Stimulated activated CD8-positive, alpha-beta memory T cell treated with anti-CD3 and anti-CD28 coated beads, Interleukin-15, amount 100 ng/mL, for 48 hours (primary cell): ENCODE measurements at regions not wholly inside any gene's neighbourhood (a gene's known extent, or its start where the extent isn't known, plus 50 kb on each side); places are given as distances from the start of the nearest gene placed in this dataset.
"Not testable (repeated sequence)": the region's sequence is repeated elsewhere in the genome, so short reads cannot be mapped to it uniquely, and the experiment has no call there.

Source experiments
- DNase-seq, 2 donors: peaks; one replicate each; pipeline ENCODE4 v3.0.0-alpha.2; 2020; ENCODE audit warnings: low read depth in 2 of 2

DNA sequence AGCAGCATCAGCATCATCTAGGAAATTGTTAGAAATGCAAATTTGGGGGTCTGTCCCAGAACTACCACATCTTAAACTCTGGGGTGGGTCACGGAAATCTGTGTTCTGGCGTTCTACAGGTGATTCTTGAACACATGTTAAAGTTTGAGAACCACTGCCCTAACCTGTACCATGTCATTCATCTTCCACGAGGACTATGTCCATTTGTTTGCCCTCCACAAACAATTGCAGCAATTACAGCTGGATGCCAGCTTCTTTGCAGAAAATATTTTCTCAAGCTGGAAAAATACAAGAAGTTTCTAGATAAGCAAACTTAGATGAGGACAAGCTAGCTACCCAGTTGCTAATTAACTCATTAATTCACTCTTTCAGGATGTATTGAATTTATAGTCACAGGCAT lies 54.1 kb downstream of the MAFB start:
- DNase-seq = no peak

DNA sequence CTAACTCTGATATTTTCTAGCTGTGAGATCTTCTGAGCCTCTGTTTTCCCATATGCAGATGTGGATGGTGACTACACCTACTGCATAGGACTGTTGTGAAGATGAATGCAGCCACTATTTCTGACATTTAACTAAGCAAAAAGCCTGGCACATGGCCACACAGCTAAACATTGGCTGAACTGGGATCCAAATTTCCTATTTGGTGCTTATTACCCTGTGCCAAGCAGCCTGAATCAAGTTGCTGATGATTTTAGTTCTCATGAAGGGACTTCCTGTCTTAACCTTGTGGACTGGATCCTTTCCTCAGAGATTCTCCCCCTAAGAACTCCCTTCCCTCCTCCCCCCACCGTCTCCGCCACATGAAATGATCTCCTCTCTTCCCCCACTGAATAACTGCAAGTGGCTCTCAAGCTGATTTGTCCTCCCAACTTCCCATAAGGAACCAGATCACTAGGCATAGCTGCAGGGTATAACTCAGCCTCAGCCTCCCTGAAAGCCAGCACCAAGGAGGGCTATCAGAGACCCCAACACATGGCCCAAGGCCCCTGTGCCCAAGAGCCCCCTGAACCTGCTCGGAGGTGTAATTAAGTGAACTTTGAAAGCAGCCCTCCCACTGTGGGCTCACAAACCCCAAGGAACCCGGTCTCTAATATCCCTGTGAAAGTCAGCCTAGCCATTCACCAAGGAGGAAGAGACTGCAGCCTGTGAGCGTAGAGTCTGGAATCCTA lies 55.7 kb downstream of the MAFB start:
- DNase-seq = no peak

- no peak for DNase-seq
Measured at GRCh38 chr20:40632346-40632976, 56.6 kb downstream of the MAFB start.

GRCh38 chr20:40631119-40631631 lies 57.9 kb downstream of the MAFB start:
- no peak for DNase-seq

GRCh38 chr20:40630713-40631112 lies 58.3 kb downstream of the MAFB start:
- DNase-seq = no peak

GRCh38 chr20:40630099-40630498 lies 58.9 kb downstream of the MAFB start:
- no peak for DNase-seq

DNA sequence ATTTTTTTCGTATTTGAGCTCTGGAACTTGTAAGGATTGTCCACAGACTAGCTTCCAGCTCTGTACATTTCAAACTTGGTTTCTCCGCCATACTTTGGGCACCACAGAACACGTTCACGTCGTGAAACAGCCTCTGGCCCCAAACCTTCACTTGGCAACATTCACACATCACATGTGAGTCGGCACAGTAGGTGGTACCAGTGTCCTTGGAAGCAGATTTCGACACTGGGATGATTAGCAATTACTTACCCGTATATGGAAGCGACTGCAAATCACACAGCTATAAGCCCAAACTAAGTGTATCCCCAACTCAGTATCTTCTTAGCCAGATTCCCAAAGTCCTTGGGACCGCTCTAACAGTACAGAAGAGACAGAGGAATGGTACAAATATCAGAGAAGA lies 60.2 kb downstream of the MAFB start:
- no peak for DNase-seq

- not testable (repeated sequence) for DNase-seq
Measured at GRCh38 chr20:40619053-40619452, 70.0 kb downstream of the MAFB start.

GRCh38 chr20:40617594-40617993 lies 71.4 kb downstream of the MAFB start:
- DNase-seq = no peak

GRCh38 chr20:40612837-40613236 lies 76.2 kb downstream of the MAFB start:
- no peak for DNase-seq

DNA sequence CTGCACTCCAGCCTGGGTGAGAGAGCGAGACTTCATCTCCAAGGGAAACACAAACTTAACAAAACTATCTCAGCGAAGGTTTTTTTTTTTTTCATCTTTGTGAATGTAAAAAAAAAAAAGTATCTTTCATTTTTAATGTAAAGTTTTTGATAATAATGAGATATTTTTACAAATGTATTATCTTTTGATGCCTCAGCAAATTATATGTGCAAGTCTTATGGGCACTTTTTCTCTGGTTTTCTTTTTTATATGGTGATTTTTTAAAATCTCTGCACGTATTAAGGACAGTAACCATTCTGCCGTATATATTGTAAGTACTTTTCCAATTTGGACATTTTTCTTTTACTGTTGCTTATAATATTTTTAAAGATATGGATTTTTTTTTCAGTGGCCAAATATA lies 76.8 kb downstream of the MAFB start:
- no peak for DNase-seq

DNA sequence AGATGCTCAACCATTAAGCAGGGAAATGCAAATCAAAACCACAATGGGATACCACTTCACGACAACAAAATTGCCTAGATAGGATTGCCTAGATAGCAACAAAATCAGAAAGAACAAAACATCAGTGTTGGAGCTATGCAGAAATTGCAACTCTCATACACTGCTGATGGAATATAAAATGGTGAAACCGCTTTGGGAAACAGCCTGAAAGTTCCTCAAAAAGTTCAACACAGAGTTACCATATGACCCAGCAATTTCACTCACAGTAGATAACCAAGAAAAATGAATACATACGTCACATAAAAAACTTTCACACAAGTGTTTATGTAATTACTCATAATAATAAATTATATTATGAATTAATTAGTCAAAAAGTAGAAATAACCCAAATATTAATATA lies 78.3 kb downstream of the MAFB start:
- DNase-seq = no peak

DNA sequence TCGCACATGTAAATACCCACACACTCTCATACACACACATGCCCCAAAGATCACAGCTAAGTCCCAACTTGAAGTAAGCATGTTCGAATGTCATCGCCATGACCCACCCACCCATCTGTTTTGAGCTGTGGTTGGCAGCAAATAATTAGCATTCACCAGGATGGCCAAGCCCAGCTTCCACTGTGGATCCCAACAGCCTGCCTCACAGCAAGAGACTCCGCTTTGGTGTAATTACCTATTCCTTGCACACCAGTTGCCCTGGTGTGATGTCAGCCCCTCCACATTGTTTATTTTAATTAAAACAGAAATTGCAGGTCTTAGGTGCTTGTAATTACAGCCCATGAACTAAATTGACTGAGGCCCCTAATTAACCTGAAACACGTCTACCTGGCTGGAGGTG lies 81.1 kb downstream of the MAFB start:
- DNase-seq = no peak

DNA sequence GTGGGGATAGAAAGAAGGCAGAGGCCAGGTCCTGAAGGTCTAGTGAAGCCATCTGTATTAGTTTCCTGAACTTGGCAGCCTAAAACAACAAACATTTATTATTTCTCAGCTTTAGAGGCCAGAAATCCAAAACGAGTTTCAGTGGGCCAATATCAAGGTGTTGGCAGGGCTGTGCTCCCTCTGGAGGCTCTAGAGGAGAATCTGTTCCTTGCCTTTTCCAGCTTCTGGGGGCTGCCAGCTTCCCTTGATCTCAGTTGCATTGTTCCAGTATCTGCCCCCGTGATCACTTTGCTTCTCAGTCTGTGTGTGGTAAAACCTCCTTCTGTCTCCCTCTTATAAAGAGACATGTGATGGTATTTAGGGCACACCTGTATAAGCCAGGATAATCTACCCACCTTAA lies 82.4 kb downstream of the MAFB start:
- no peak for DNase-seq

- no peak for DNase-seq
Measured at GRCh38 chr20:40606237-40606636, 82.8 kb downstream of the MAFB start.

GRCh38 chr20:40604416-40604815 lies 84.6 kb downstream of the MAFB start:
- no peak for DNase-seq

- DNase-seq = no peak
Measured at GRCh38 chr20:40603057-40603651, 85.9 kb downstream of the MAFB start.

GRCh38 chr20:40602381-40602780 lies 86.7 kb downstream of the MAFB start:
- DNase-seq = no peak

DNA sequence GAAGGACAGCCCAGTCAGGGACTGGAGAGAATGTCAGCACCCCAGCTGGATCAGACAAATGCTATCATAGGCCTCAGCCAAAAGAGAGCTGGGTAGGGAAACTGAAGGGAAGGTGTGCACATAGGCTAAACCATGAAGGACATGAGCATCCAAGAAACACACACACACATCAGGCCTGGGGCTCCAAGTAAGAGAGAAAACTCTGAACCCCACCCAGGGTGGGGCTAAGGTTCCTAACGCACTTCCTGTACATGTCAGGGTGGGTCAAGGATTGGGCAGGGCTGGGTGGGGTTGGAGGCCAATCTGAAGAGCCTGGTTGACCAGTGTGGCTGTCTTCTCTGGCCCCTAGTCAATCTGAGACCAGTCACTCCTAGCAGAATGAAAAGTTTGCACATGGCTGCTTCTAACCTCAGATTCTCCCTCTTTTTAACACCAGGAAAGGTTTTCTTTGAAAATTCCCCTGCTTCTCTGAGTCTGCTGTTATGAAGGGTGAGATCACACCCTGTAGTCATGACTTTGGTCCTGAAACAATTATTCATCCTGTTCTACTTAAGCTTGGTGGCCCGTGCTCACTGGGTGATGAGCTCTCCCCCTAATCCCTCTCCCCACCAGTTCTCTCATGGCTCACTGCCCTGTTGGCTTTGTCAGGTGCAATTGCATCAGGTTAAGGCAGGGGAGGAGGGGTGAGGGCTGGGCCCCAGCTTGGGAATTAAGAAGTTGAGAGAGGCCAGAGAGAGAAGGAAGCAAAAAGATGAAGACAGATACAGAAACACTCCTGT lies 88.4 kb downstream of the MAFB start:
- no peak for DNase-seq

DNA sequence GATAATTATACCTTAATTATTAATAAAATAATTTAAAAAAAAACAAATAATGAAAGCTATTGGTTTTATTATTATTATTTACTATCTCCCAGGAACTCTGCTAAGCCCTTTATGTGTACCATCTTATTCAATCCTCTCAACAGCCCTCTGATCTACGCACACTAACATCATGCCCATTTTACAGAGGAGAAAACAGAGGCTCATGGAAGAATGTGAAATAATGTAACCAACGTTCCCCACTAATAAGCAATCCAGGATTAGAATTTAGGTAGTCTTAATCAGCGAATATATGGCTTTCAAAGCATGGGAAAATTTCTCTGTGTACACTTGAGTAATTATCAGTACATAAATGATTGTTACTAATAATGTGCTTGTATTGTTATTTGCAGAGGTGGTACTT lies 89.0 kb downstream of the MAFB start:
- DNase-seq = no peak

- DNase-seq = no peak
Measured at GRCh38 chr20:40592941-40593340, 96.1 kb downstream of the MAFB start.

DNA sequence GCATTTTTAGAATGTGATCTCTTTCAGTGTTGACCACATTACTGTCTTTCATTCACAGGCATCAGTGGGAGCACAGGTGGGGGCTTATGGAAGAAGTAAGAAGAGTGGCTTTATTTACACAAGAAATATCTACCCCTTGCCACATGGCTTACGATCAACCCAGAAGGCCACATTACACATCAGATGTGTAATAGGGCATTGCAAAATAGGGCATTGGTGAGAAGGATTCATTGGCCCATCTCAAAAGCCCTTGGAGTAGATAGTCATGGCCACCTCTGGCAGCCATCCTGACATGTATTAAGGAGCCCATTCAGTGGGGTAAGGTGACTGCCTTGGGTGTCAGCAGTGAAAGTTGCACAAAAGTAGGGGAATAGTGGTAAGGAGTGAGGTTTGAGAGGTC lies 97.5 kb downstream of the MAFB start:
- no peak for DNase-seq
